Endothelial cell of umbilical vein (primary cell): ENCODE measurements at regions not wholly inside any gene's neighbourhood (a gene's known extent, or its start where the extent isn't known, plus 50 kb on each side); places are given as distances from the start of the nearest gene placed in this dataset.

Experiments
- BruUV-seq: library from RNA; stranded (reverse); fragments of 400-500 nt; replicated peaks from 2 replicates; lab custom pipeline; 2021; lab: Mats Ljungman, UMichigan
- CTCF ChIA-PET: fragments of 300-600, 350-600 bp; sonication (Branson Sonifier 250); formaldehyde crosslinking; loops from one replicate; lab custom pipeline; 2021; ENCODE audit warnings: antibody characterized with exemption, inconsistent platforms; lab: Charles Lee
- POLR2A ChIA-PET: fragments of 300-600, 350-600 bp; sonication (Branson Sonifier 250); formaldehyde crosslinking; loops from one replicate; lab custom pipeline; 2021; ENCODE audit warnings: antibody characterized with exemption, inconsistent platforms; lab: Charles Lee
- DNase-seq: peaks from one replicate; pipeline ENCODE4 v3.0.0-alpha.2; 2011; ENCODE audit warnings: low read depth, low spot score
- FAIRE-seq: peaks from 2 replicates; lab custom pipeline; 2011; peaks lifted over from hg19 to GRCh38; lab: Jason Lieb, UNC
- H2AFZ ChIP-seq: 2 replicates; pipeline ENCODE4 v1.6.0; 2012; ENCODE audit warnings: low read depth, low read length, control low read depth, inconsistent platforms
- H3K27ac ChIP-seq: 2 replicates; pipeline ENCODE4 v1.5.1; 2011; ENCODE audit warnings: low read depth, mild to moderate bottlenecking, control low read depth, low read length, moderate library complexity; ENCODE audit not compliant: insufficient read depth
- H3K27me3 ChIP-seq, 2 experiments: 2 replicates each; pipeline versions ENCODE4 v1.6.0 to v1.6.1; 2011; ENCODE audit warnings: low read length in 2 of 2, mixed read lengths in 1 of 2; ENCODE audit not compliant: control insufficient read depth in 2 of 2, insufficient read depth in 2 of 2
- H3K36me3 ChIP-seq, 2 experiments: 2 replicates in 1 of 2; 3 replicates in 1 of 2; pipeline ENCODE4 v1.5.1; 2011; ENCODE audit warnings: low read length in 2 of 2, mild to moderate bottlenecking in 1 of 2, moderate library complexity in 1 of 2; ENCODE audit not compliant: control insufficient read depth in 2 of 2, insufficient read depth in 2 of 2; ENCODE audit errors: extremely low read depth in 1 of 2
- H3K4me1 ChIP-seq: 3 replicates; pipeline ENCODE4 v1.5.1; 2011; ENCODE audit warnings: mild to moderate bottlenecking, low read length; ENCODE audit not compliant: control insufficient read depth, insufficient read depth; ENCODE audit errors: extremely low read depth
- H3K4me2 ChIP-seq: 2 replicates; pipeline ENCODE4 v1.6.1; 2011; ENCODE audit warnings: low read length, control low read depth, mixed read lengths; ENCODE audit not compliant: insufficient read depth
- H3K4me3 ChIP-seq, 3 experiments: fragments of 200-600 bp in 1 of 3; sonication (generic), shearing (Covaris generic) in 1 of 3; replicated peaks in 1 of 3; 2 replicates each; pipeline ENCODE4 v1.5.1; 2011 to 2016; ENCODE audit warnings: control low read depth in 3 of 3, low read length in 3 of 3, mild to moderate bottlenecking in 2 of 3, inconsistent platforms in 1 of 3, low read depth in 1 of 3, moderate library complexity in 1 of 3; ENCODE audit not compliant: insufficient read depth in 1 of 3
- H3K79me2 ChIP-seq: 2 replicates; pipeline ENCODE4 v1.6.0; 2012; ENCODE audit warnings: low read length, inconsistent platforms; ENCODE audit not compliant: control insufficient read depth, insufficient read depth
- H3K9ac ChIP-seq: replicated peaks from 2 replicates; pipeline ENCODE3; 2011; ENCODE audit warnings: low read length, control low read depth; ENCODE audit not compliant: insufficient read depth; ENCODE audit errors: extremely low read depth
- H3K9me1 ChIP-seq: replicated peaks from 3 replicates; pipeline ENCODE4 v1.6.0; 2011; ENCODE audit warnings: mild to moderate bottlenecking, low read length; ENCODE audit not compliant: control insufficient read depth, insufficient read depth; ENCODE audit errors: extremely low read depth
- H3K9me3 ChIP-seq: replicated peaks from 2 replicates; pipeline ENCODE4 v1.5.1; 2012; ENCODE audit warnings: low read length, inconsistent platforms; ENCODE audit not compliant: control insufficient read depth, insufficient read depth
- H4K20me1 ChIP-seq: replicated peaks from 2 replicates; pipeline ENCODE3; 2011; ENCODE audit warnings: mild to moderate bottlenecking, low read length; ENCODE audit not compliant: control insufficient read depth, insufficient read depth; ENCODE audit errors: extremely low read depth
- EZH2 ChIP-seq: IDR thresholded peaks from 2 replicates; pipeline ENCODE4 v1.6.1; 2012; ENCODE audit warnings: borderline replicate concordance, low read depth, mild to moderate bottlenecking, moderate library complexity, low read length, inconsistent platforms; ENCODE audit not compliant: severe bottlenecking
- FOS ChIP-seq: IDR thresholded peaks from 2 replicates; pipeline ENCODE4 v1.6.1; 2011; ENCODE audit warnings: mild to moderate bottlenecking, low read length, moderate library complexity, borderline replicate concordance; ENCODE audit not compliant: insufficient read depth
- GATA2 ChIP-seq: IDR thresholded peaks from 2 replicates; pipeline ENCODE4 v1.7.0; 2011; ENCODE audit warnings: low read depth, mild to moderate bottlenecking, moderate library complexity, mixed read lengths, low read length; ENCODE audit not compliant: insufficient read length, insufficient read depth
- JUN ChIP-seq: IDR thresholded peaks from 2 replicates; pipeline ENCODE4 v1.6.1; 2011; ENCODE audit warnings: borderline replicate concordance, low read depth; ENCODE audit not compliant: insufficient read length, insufficient read depth
- MYC ChIP-seq: IDR thresholded peaks from one replicate; pipeline ENCODE4 v1.6.1; 2011; ENCODE audit warnings: mild to moderate bottlenecking, low read depth, low read length
- POLR2A ChIP-seq: IDR thresholded peaks from 2 replicates; pipeline ENCODE4 v1.6.1; 2012; ENCODE audit warnings: low read depth, mild to moderate bottlenecking, control low read depth, low read length
- POLR2AphosphoS5 ChIP-seq: IDR thresholded peaks from 2 replicates; pipeline ENCODE4 v1.6.1; 2012; ENCODE audit warnings: low read depth, mild to moderate bottlenecking, control low read depth, low read length, moderate library complexity; ENCODE audit not compliant: insufficient read depth
- dilution Hi-C: fragments of 300-500 bp; cut with MboI; formaldehyde crosslinking; loops from one replicate; pipeline ENCODE4 v1.15.0; 2019; ENCODE audit warnings: low sequenced_read_pairs; ENCODE audit not compliant: extremely low pct_ligation_motif_present
- intact Hi-C: fragments of 100-400 bp; cut with micrococcal nuclease; formaldehyde crosslinking; loops from one replicate; pipeline ENCODE4 v1.10.0; 2022
- TF ChIP-seq, protein P1 (sequence below), 2 donors: IDR thresholded peaks; 1 replicate in 1 of 2; 2 replicates in 1 of 2; pipeline ENCODE4 v1.5.1; 2011; ENCODE audit warnings: low read length in 2 of 2, mild to moderate bottlenecking in 2 of 2, moderate library complexity in 2 of 2, control low read depth in 1 of 2, inconsistent platforms in 1 of 2, low read depth in 1 of 2; ENCODE audit not compliant: insufficient read depth in 1 of 2; ENCODE audit errors: extremely low read depth in 1 of 2
- TF ChIP-seq, protein P2 (sequence below): IDR thresholded peaks from 2 replicates; pipeline ENCODE4 v1.6.1; 2011; ENCODE audit not compliant: insufficient read depth, insufficient read length

DNA sequence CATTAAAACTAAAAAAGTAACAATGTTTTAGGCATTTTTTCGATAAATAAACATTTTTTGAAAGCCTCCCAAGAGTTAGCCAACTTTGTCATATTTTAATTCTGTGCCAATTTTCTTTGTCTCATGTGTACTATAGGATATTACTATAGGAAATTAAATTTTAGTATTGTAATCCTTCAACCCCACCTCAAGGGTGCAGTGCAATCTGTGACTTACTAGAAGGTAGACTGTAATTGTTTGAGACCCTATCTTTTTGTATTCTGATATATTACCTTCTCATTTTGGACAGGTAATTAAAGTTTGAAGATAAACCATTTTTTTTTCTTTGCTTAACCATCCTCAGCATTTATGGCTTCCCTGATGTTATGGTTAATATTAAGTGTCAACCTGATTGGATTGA lies 457.8 kb downstream of the PCDH20 start:
- no peak overlapping the region for H3K4me2 ChIP-seq
- no peak for DNase-seq
- no peaks in the 10 kb centered on the region for H3K4me1 ChIP-seq
- H2AFZ ChIP-seq: no peak overlapping the region
- no peaks in the 10 kb centered on the region for H3K9me3 ChIP-seq
- POLR2A ChIA-PET: no interaction called here
- intact Hi-C loops (no loop called here), dilution Hi-C loops (no loop called here)
- no peaks in the 10 kb centered on the region for H3K79me2 ChIP-seq
- H3K27ac ChIP-seq: no peak overlapping the region
- TF ChIP-seq POLR2AphosphoS5 (no peak), FOS (no peak), GATA2 (no peak)
- TF ChIP-seq, protein P1, sequence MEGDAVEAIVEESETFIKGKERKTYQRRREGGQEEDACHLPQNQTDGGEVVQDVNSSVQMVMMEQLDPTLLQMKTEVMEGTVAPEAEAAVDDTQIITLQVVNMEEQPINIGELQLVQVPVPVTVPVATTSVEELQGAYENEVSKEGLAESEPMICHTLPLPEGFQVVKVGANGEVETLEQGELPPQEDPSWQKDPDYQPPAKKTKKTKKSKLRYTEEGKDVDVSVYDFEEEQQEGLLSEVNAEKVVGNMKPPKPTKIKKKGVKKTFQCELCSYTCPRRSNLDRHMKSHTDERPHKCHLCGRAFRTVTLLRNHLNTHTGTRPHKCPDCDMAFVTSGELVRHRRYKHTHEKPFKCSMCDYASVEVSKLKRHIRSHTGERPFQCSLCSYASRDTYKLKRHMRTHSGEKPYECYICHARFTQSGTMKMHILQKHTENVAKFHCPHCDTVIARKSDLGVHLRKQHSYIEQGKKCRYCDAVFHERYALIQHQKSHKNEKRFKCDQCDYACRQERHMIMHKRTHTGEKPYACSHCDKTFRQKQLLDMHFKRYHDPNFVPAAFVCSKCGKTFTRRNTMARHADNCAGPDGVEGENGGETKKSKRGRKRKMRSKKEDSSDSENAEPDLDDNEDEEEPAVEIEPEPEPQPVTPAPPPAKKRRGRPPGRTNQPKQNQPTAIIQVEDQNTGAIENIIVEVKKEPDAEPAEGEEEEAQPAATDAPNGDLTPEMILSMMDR (IDR thresholded peaks at IDR 0.05; ENCODE audit: extremely low read depth in 1 of 2, insufficient read depth in 1 of 2, low read depth in 1 of 2, low read length in 2 of 2): no peak
- TF ChIP-seq, protein P2, sequence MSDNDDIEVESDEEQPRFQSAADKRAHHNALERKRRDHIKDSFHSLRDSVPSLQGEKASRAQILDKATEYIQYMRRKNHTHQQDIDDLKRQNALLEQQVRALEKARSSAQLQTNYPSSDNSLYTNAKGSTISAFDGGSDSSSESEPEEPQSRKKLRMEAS: no peak
- no peaks in the 10 kb centered on the region for H4K20me1 ChIP-seq
- no peak overlapping the region for H3K9ac ChIP-seq
- CTCF ChIA-PET: no interaction called here
- no peaks in the 10 kb centered on the region for H3K27me3 ChIP-seq
- BruUV-seq: no TSS peak
- FAIRE-seq: no peak
- H3K4me3 ChIP-seq: no peak overlapping the region
- no peaks in the 10 kb centered on the region for H3K9me1 ChIP-seq
- H3K36me3 ChIP-seq: no peaks in the 10 kb centered on the region

DNA sequence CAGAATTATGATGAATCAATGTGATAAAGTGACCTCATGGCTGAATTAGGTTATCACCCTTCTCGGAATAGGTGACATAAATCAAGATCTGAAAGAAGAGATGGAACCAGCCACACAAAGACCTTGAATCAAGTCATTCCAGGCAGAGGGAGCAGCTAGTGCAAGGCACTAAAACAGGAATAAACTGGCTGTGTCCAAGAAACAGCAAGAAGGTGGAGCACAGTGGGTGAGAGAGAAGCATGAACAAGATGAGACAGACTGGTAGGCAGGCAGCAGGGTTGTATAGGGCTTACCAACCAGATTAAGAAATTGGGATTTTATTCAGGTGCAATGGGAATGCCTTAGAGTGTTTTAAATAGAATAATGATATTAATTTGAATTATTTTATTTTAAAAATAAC lies 470.3 kb downstream of the PCDH20 start:
- Histone ChIP-seq H3K4me2 (no peak overlapping the region), H3K9ac (no peak overlapping the region), H3K36me3 (no peaks in the 10 kb centered on the region), H3K9me3 (no peaks in the 10 kb centered on the region), H3K79me2 (no peaks in the 10 kb centered on the region), H3K9me1 (no peaks in the 10 kb centered on the region), H3K27ac (no peak overlapping the region), H2AFZ (no peak overlapping the region), H3K27me3 (no peaks in the 10 kb centered on the region), H3K4me1 (no peaks in the 10 kb centered on the region), H3K4me3 (no peak overlapping the region), H4K20me1 (no peaks in the 10 kb centered on the region)
- FAIRE-seq: no peak
- intact Hi-C loops: no loop called here
- dilution Hi-C loops: no loop called here
- no TSS peak for BruUV-seq
- DNase-seq: no peak
- ChIA-PET CTCF (no interaction called here), POLR2A (no interaction called here)
- no peak for TF ChIP-seq JUN
- no peak for TF ChIP-seq MYC
- no peak for TF ChIP-seq GATA2
- no peak for TF ChIP-seq POLR2AphosphoS5
- TF ChIP-seq, protein P2: no peak
- no peak for TF ChIP-seq FOS
- TF ChIP-seq, protein P1 (IDR thresholded peaks at IDR 0.05; ENCODE audit: extremely low read depth in 1 of 2, insufficient read depth in 1 of 2, low read depth in 1 of 2, low read length in 2 of 2): no peak
- no peak for TF ChIP-seq POLR2A
- TF ChIP-seq EZH2: no peak
